Endothelial cell of umbilical vein (primary cell): ENCODE measurements at regions not wholly inside any gene's neighbourhood (a gene's known extent, or its start where the extent isn't known, plus 50 kb on each side); places are given as distances from the start of the nearest gene placed in this dataset.

Experiments
- BruUV-seq: library from RNA; stranded (reverse); fragments of 400-500 nt; replicated peaks from 2 replicates; lab custom pipeline; 2021; lab: Mats Ljungman, UMichigan
- CTCF ChIA-PET: fragments of 300-600, 350-600 bp; sonication (Branson Sonifier 250); formaldehyde crosslinking; loops from one replicate; lab custom pipeline; 2021; ENCODE audit warnings: antibody characterized with exemption, inconsistent platforms; lab: Charles Lee
- POLR2A ChIA-PET: fragments of 300-600, 350-600 bp; sonication (Branson Sonifier 250); formaldehyde crosslinking; loops from one replicate; lab custom pipeline; 2021; ENCODE audit warnings: antibody characterized with exemption, inconsistent platforms; lab: Charles Lee
- DNase-seq: peaks from one replicate; pipeline ENCODE4 v3.0.0-alpha.2; 2011; ENCODE audit warnings: low read depth, low spot score
- FAIRE-seq: peaks from 2 replicates; lab custom pipeline; 2011; peaks lifted over from hg19 to GRCh38; lab: Jason Lieb, UNC
- H2AFZ ChIP-seq: 2 replicates; pipeline ENCODE4 v1.6.0; 2012; ENCODE audit warnings: low read depth, low read length, control low read depth, inconsistent platforms
- H3K27ac ChIP-seq: 2 replicates; pipeline ENCODE4 v1.5.1; 2011; ENCODE audit warnings: low read depth, mild to moderate bottlenecking, control low read depth, low read length, moderate library complexity; ENCODE audit not compliant: insufficient read depth
- H3K27me3 ChIP-seq, 2 experiments: 2 replicates each; pipeline versions ENCODE4 v1.6.0 to v1.6.1; 2011; ENCODE audit warnings: low read length in 2 of 2, mixed read lengths in 1 of 2; ENCODE audit not compliant: control insufficient read depth in 2 of 2, insufficient read depth in 2 of 2
- H3K36me3 ChIP-seq, 2 experiments: 2 replicates in 1 of 2; 3 replicates in 1 of 2; pipeline ENCODE4 v1.5.1; 2011; ENCODE audit warnings: low read length in 2 of 2, mild to moderate bottlenecking in 1 of 2, moderate library complexity in 1 of 2; ENCODE audit not compliant: control insufficient read depth in 2 of 2, insufficient read depth in 2 of 2; ENCODE audit errors: extremely low read depth in 1 of 2
- H3K4me1 ChIP-seq: 3 replicates; pipeline ENCODE4 v1.5.1; 2011; ENCODE audit warnings: mild to moderate bottlenecking, low read length; ENCODE audit not compliant: control insufficient read depth, insufficient read depth; ENCODE audit errors: extremely low read depth
- H3K4me2 ChIP-seq: 2 replicates; pipeline ENCODE4 v1.6.1; 2011; ENCODE audit warnings: low read length, control low read depth, mixed read lengths; ENCODE audit not compliant: insufficient read depth
- H3K4me3 ChIP-seq, 3 experiments: fragments of 200-600 bp in 1 of 3; sonication (generic), shearing (Covaris generic) in 1 of 3; replicated peaks in 1 of 3; 2 replicates each; pipeline ENCODE4 v1.5.1; 2011 to 2016; ENCODE audit warnings: control low read depth in 3 of 3, low read length in 3 of 3, mild to moderate bottlenecking in 2 of 3, inconsistent platforms in 1 of 3, low read depth in 1 of 3, moderate library complexity in 1 of 3; ENCODE audit not compliant: insufficient read depth in 1 of 3
- H3K79me2 ChIP-seq: 2 replicates; pipeline ENCODE4 v1.6.0; 2012; ENCODE audit warnings: low read length, inconsistent platforms; ENCODE audit not compliant: control insufficient read depth, insufficient read depth
- H3K9ac ChIP-seq: replicated peaks from 2 replicates; pipeline ENCODE3; 2011; ENCODE audit warnings: low read length, control low read depth; ENCODE audit not compliant: insufficient read depth; ENCODE audit errors: extremely low read depth
- H3K9me1 ChIP-seq: replicated peaks from 3 replicates; pipeline ENCODE4 v1.6.0; 2011; ENCODE audit warnings: mild to moderate bottlenecking, low read length; ENCODE audit not compliant: control insufficient read depth, insufficient read depth; ENCODE audit errors: extremely low read depth
- H3K9me3 ChIP-seq: replicated peaks from 2 replicates; pipeline ENCODE4 v1.5.1; 2012; ENCODE audit warnings: low read length, inconsistent platforms; ENCODE audit not compliant: control insufficient read depth, insufficient read depth
- H4K20me1 ChIP-seq: replicated peaks from 2 replicates; pipeline ENCODE3; 2011; ENCODE audit warnings: mild to moderate bottlenecking, low read length; ENCODE audit not compliant: control insufficient read depth, insufficient read depth; ENCODE audit errors: extremely low read depth
- EZH2 ChIP-seq: IDR thresholded peaks from 2 replicates; pipeline ENCODE4 v1.6.1; 2012; ENCODE audit warnings: borderline replicate concordance, low read depth, mild to moderate bottlenecking, moderate library complexity, low read length, inconsistent platforms; ENCODE audit not compliant: severe bottlenecking
- FOS ChIP-seq: IDR thresholded peaks from 2 replicates; pipeline ENCODE4 v1.6.1; 2011; ENCODE audit warnings: mild to moderate bottlenecking, low read length, moderate library complexity, borderline replicate concordance; ENCODE audit not compliant: insufficient read depth
- GATA2 ChIP-seq: IDR thresholded peaks from 2 replicates; pipeline ENCODE4 v1.7.0; 2011; ENCODE audit warnings: low read depth, mild to moderate bottlenecking, moderate library complexity, mixed read lengths, low read length; ENCODE audit not compliant: insufficient read length, insufficient read depth
- JUN ChIP-seq: IDR thresholded peaks from 2 replicates; pipeline ENCODE4 v1.6.1; 2011; ENCODE audit warnings: borderline replicate concordance, low read depth; ENCODE audit not compliant: insufficient read length, insufficient read depth
- MYC ChIP-seq: IDR thresholded peaks from one replicate; pipeline ENCODE4 v1.6.1; 2011; ENCODE audit warnings: mild to moderate bottlenecking, low read depth, low read length
- POLR2A ChIP-seq: IDR thresholded peaks from 2 replicates; pipeline ENCODE4 v1.6.1; 2012; ENCODE audit warnings: low read depth, mild to moderate bottlenecking, control low read depth, low read length
- POLR2AphosphoS5 ChIP-seq: IDR thresholded peaks from 2 replicates; pipeline ENCODE4 v1.6.1; 2012; ENCODE audit warnings: low read depth, mild to moderate bottlenecking, control low read depth, low read length, moderate library complexity; ENCODE audit not compliant: insufficient read depth
- dilution Hi-C: fragments of 300-500 bp; cut with MboI; formaldehyde crosslinking; loops from one replicate; pipeline ENCODE4 v1.15.0; 2019; ENCODE audit warnings: low sequenced_read_pairs; ENCODE audit not compliant: extremely low pct_ligation_motif_present
- intact Hi-C: fragments of 100-400 bp; cut with micrococcal nuclease; formaldehyde crosslinking; loops from one replicate; pipeline ENCODE4 v1.10.0; 2022
- TF ChIP-seq, protein P1 (sequence below): IDR thresholded peaks from 2 replicates; pipeline ENCODE4 v1.6.1; 2011; ENCODE audit not compliant: insufficient read depth, insufficient read length
- TF ChIP-seq, protein P2 (sequence below), 2 donors: IDR thresholded peaks; 1 replicate in 1 of 2; 2 replicates in 1 of 2; pipeline ENCODE4 v1.5.1; 2011; ENCODE audit warnings: low read length in 2 of 2, mild to moderate bottlenecking in 2 of 2, moderate library complexity in 2 of 2, control low read depth in 1 of 2, inconsistent platforms in 1 of 2, low read depth in 1 of 2; ENCODE audit not compliant: insufficient read depth in 1 of 2; ENCODE audit errors: extremely low read depth in 1 of 2

GRCh38 chr16:63689068-63689467 is 1432.8 kb downstream of the CDH11 start:
- POLR2A ChIA-PET = no interaction called here
- BruUV-seq = no TSS peak
- TF ChIP-seq JUN (no peak), MYC (no peak), GATA2 (peak; percentile 12), FOS (peak; percentile 11), EZH2 (no peak)
- Histone ChIP-seq H3K79me2 (no peaks in the 10 kb centered on the region), H3K9me3 (no peaks in the 10 kb centered on the region), H3K27me3 (no peaks in the 10 kb centered on the region), H3K36me3 (no peaks in the 10 kb centered on the region), H3K4me2 (no peak overlapping the region), H2AFZ (no peak overlapping the region), H3K27ac (no peak overlapping the region), H3K4me3 (no peak overlapping the region), H3K9ac (no peak overlapping the region), H4K20me1 (no peaks in the 10 kb centered on the region), H3K9me1 (no peaks in the 10 kb centered on the region), H3K4me1 (no peaks in the 10 kb centered on the region)
- DNase-seq (peak; percentile 1), FAIRE-seq (no peak)
- CTCF ChIA-PET = interaction anchor here (1.1 to 1.7 kb wide), 2 partner anchors 10 to 227 kb away, joined by 3 to 5 read pairs; no protein-coding TSS in a partner anchor
- intact Hi-C loops = no loop called here
- dilution Hi-C loops = no loop called here

GRCh38 chr16:63684149-63685101 is 1437.4 kb downstream of the CDH11 start:
- POLR2A ChIA-PET = no interaction called here
- DNase-seq (no peak), FAIRE-seq (no peak)
- CTCF ChIA-PET = interaction anchor here (1.7 kb wide), 1 partner anchor 223 kb away, joined by 5 read pairs; no protein-coding TSS in a partner anchor
- TF ChIP-seq, protein P1, sequence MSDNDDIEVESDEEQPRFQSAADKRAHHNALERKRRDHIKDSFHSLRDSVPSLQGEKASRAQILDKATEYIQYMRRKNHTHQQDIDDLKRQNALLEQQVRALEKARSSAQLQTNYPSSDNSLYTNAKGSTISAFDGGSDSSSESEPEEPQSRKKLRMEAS = no peak
- no peak for TF ChIP-seq POLR2AphosphoS5
- no peak for TF ChIP-seq GATA2
- no peak for TF ChIP-seq POLR2A
- TF ChIP-seq FOS = no peak
- TF ChIP-seq, protein P2, sequence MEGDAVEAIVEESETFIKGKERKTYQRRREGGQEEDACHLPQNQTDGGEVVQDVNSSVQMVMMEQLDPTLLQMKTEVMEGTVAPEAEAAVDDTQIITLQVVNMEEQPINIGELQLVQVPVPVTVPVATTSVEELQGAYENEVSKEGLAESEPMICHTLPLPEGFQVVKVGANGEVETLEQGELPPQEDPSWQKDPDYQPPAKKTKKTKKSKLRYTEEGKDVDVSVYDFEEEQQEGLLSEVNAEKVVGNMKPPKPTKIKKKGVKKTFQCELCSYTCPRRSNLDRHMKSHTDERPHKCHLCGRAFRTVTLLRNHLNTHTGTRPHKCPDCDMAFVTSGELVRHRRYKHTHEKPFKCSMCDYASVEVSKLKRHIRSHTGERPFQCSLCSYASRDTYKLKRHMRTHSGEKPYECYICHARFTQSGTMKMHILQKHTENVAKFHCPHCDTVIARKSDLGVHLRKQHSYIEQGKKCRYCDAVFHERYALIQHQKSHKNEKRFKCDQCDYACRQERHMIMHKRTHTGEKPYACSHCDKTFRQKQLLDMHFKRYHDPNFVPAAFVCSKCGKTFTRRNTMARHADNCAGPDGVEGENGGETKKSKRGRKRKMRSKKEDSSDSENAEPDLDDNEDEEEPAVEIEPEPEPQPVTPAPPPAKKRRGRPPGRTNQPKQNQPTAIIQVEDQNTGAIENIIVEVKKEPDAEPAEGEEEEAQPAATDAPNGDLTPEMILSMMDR (IDR thresholded peaks at IDR 0.05; ENCODE audit: extremely low read depth in 1 of 2, insufficient read depth in 1 of 2, low read depth in 1 of 2, low read length in 2 of 2) = no peak
- TF ChIP-seq MYC = no peak
- TF ChIP-seq EZH2 = no peak
- intact Hi-C loops (no loop called here), dilution Hi-C loops (no loop called here)
- no peaks in the 10 kb centered on the region for H4K20me1 ChIP-seq
- no peaks in the 10 kb centered on the region for H3K4me1 ChIP-seq
- no peak overlapping the region for H3K9ac ChIP-seq
- no peak overlapping the region for H2AFZ ChIP-seq
- H3K27ac ChIP-seq = no peak overlapping the region
- no peak overlapping the region for H3K4me2 ChIP-seq
- H3K36me3 ChIP-seq = no peaks in the 10 kb centered on the region
- H3K9me1 ChIP-seq = no peaks in the 10 kb centered on the region
- H3K79me2 ChIP-seq = no peaks in the 10 kb centered on the region
- H3K27me3 ChIP-seq = no peaks in the 10 kb centered on the region
- H3K4me3 ChIP-seq = no peak overlapping the region
- no peaks in the 10 kb centered on the region for H3K9me3 ChIP-seq
- BruUV-seq = no TSS peak
